ENCODE measurements at regions not wholly inside any gene's neighbourhood (a gene's known extent, or its start where the extent isn't known, plus 50 kb on each side); places are given as distances from the start of the nearest gene placed in this dataset.
"Not testable (repeated sequence)": the region's sequence is repeated elsewhere in the genome, so short reads cannot be mapped to it uniquely, and the experiment has no call there.

GRCh38 chr3:28042707-28043106, 198.7 kb upstream of the CMC1 start:
- intact Hi-C loops (cut with DNase I): no loop called here
- H3K9me3 ChIP-seq (ENCODE audit: control insufficient read depth, low read length): no peaks in the 10 kb centered on the region
- H3K4me3 ChIP-seq (ENCODE audit: low read length in 2 of 2): no peak overlapping the region
- ATAC-seq (ENCODE audit: low FRiP score) (no peak), DNase-seq (no peak)
- H3K4me1 ChIP-seq (ENCODE audit: control insufficient read depth in 1 of 2, insufficient read depth in 2 of 2, low read length in 2 of 2): no peaks in the 10 kb centered on the region
- H3K27me3 ChIP-seq (ENCODE audit: control insufficient read depth in 1 of 2, insufficient read depth in 2 of 2, low read length in 1 of 2): no peaks in the 10 kb centered on the region
- WGBS, 2 donors: 69 to 89% methylated on average over 1 of the region's 1 CpG
- H3K36me3 ChIP-seq (ENCODE audit: control insufficient read depth in 1 of 2, insufficient read depth in 2 of 2, low read length in 1 of 2): no peaks in the 10 kb centered on the region
- no peak overlapping the region for H3K27ac ChIP-seq (ENCODE audit: low read depth in 1 of 2, low read length in 2 of 2)

DNA sequence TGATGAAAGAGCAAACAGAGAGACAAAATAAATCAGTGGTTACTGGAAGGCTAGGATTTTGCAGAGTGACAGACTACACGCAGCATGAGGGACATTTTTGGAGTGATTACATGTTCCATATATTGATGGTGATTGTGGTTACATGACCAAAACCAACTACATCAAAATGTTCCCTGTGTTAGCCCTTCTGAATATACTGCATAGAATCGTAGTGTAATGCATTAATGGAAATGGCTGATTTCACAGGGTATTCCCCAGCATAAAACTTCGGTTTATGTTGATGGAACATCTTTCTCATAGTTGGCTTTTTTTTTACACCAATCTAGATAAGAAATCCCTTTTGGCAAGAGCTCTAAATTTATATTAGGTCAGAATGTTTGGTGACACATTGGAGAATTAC, 191.3 kb upstream of the CMC1 start:
- ATAC-seq (ENCODE audit: low FRiP score): no peak
- no peak for DNase-seq
- no peak overlapping the region for H3K27ac ChIP-seq (ENCODE audit: low read depth in 1 of 2, low read length in 2 of 2)
- WGBS, 2 donors: 67 to 68% methylated on average over 3 of the region's 3 CpGs
- H3K36me3 ChIP-seq (ENCODE audit: control insufficient read depth in 1 of 2, insufficient read depth in 2 of 2, low read length in 1 of 2): no peaks in the 10 kb centered on the region
- no peak overlapping the region for H3K4me3 ChIP-seq (ENCODE audit: low read length in 2 of 2)
- intact Hi-C loops (cut with DNase I): no loop called here
- H3K4me1 ChIP-seq (ENCODE audit: control insufficient read depth in 1 of 2, insufficient read depth in 2 of 2, low read length in 2 of 2): no peaks in the 10 kb centered on the region
- H3K9me3 ChIP-seq (ENCODE audit: control insufficient read depth, low read length): no peaks in the 10 kb centered on the region
- no peaks in the 10 kb centered on the region for H3K27me3 ChIP-seq (ENCODE audit: control insufficient read depth in 1 of 2, insufficient read depth in 2 of 2, low read length in 1 of 2)

DNA sequence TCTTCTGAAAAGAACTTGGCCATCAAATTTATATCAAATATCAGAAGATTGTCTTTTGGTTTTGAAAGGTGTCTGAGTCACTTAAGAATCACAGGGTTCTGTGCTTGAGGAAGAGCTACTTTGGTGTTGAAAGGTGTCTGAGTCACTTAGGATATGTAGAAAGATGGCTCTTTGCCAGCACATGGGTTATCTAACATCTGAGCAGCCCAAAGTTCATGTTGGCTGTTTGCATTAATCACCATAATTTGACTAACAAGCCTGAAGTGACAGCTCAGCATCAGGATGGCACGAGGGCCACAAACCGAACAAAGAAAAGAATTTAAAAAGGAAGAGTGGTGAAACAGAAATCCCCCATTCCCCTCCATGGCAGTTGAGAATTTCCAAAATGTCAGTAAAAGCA, 190.5 kb upstream of the CMC1 start:
- Histone ChIP-seq H3K4me1 (ENCODE audit: control insufficient read depth in 1 of 2, insufficient read depth in 2 of 2, low read length in 2 of 2) (no peaks in the 10 kb centered on the region), H3K27me3 (ENCODE audit: control insufficient read depth in 1 of 2, insufficient read depth in 2 of 2, low read length in 1 of 2) (no peaks in the 10 kb centered on the region), H3K9me3 (ENCODE audit: control insufficient read depth, low read length) (no peaks in the 10 kb centered on the region), H3K27ac (ENCODE audit: low read depth in 1 of 2, low read length in 2 of 2) (no peak overlapping the region), H3K36me3 (ENCODE audit: control insufficient read depth in 1 of 2, insufficient read depth in 2 of 2, low read length in 1 of 2) (no peaks in the 10 kb centered on the region), H3K4me3 (ENCODE audit: low read length in 2 of 2) (no peak overlapping the region)
- 85 to 86% methylated on average over 2 of the region's 2 CpGs for WGBS, 2 donors
- intact Hi-C loops (cut with DNase I): no loop called here
- DNase-seq: no peak
- ATAC-seq (ENCODE audit: low FRiP score): no peak

GRCh38 chr3:28053759-28054158, 187.7 kb upstream of the CMC1 start:
- no peak overlapping the region for H3K27ac ChIP-seq (ENCODE audit: low read depth in 1 of 2, low read length in 2 of 2)
- no peaks in the 10 kb centered on the region for H3K27me3 ChIP-seq (ENCODE audit: control insufficient read depth in 1 of 2, insufficient read depth in 2 of 2, low read length in 1 of 2)
- no peak overlapping the region for H3K4me3 ChIP-seq (ENCODE audit: low read length in 2 of 2)
- 39 to 46% methylated on average over 1 of the region's 1 CpG for WGBS, 2 donors
- DNase-seq: no peak
- H3K4me1 ChIP-seq (ENCODE audit: control insufficient read depth in 1 of 2, insufficient read depth in 2 of 2, low read length in 2 of 2): no peaks in the 10 kb centered on the region
- intact Hi-C loops (cut with DNase I): no loop called here
- no peaks in the 10 kb centered on the region for H3K9me3 ChIP-seq (ENCODE audit: control insufficient read depth, low read length)
- no peak for ATAC-seq (ENCODE audit: low FRiP score)
- no peaks in the 10 kb centered on the region for H3K36me3 ChIP-seq (ENCODE audit: control insufficient read depth in 1 of 2, insufficient read depth in 2 of 2, low read length in 1 of 2)

DNA sequence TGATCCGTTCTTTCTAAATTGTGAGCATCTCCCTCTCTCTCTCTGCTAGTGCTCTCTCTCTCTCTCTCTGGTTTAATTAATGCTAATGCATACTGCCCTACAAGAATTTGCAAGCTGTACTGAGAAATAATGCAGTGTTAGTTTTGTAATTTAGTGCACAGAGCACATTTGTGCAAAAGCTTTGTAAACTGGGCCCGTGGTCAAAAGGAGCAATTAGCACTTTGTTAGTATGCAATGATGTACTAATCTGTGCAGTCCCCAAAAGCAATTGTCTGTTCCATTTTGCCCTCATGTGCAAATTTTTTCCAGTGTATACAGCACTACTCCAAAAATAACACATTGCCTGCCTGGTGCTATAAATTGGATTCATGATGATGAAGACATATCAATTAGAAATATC, 184.6 kb upstream of the CMC1 start:
- ATAC-seq (ENCODE audit: low FRiP score): no peak
- no peak for DNase-seq
- no peaks in the 10 kb centered on the region for H3K4me1 ChIP-seq (ENCODE audit: control insufficient read depth in 1 of 2, insufficient read depth in 2 of 2, low read length in 2 of 2)
- no peaks in the 10 kb centered on the region for H3K9me3 ChIP-seq (ENCODE audit: control insufficient read depth, low read length)
- no peaks in the 10 kb centered on the region for H3K27me3 ChIP-seq (ENCODE audit: control insufficient read depth in 1 of 2, insufficient read depth in 2 of 2, low read length in 1 of 2)
- 71 to 81% methylated on average over 2 of the region's 2 CpGs for WGBS, 2 donors
- no peaks in the 10 kb centered on the region for H3K36me3 ChIP-seq (ENCODE audit: control insufficient read depth in 1 of 2, insufficient read depth in 2 of 2, low read length in 1 of 2)
- intact Hi-C loops (cut with DNase I): no loop called here
- no peak overlapping the region for H3K4me3 ChIP-seq (ENCODE audit: low read length in 2 of 2)
- H3K27ac ChIP-seq (ENCODE audit: low read depth in 1 of 2, low read length in 2 of 2): no peak overlapping the region

DNA sequence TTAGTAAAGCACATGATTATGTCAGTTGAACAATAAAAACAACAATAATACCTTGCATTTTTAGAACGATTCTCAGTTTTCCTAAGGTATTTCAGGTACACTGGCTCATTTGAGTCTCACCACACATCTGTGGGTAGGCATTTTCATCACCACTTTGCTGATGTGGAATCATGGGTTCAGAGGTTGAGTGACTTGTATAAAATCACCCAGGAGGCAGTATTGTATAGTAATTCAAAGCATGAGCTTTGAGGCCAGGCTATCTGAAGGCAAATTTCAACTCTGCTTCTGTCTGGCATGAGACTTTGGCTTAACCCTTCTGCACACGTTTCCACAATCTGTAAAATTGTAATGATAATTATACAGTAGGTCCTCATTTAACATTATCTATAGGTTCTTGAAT, 183.9 kb upstream of the CMC1 start:
- Histone ChIP-seq H3K27ac (ENCODE audit: low read depth in 1 of 2, low read length in 2 of 2) (no peak overlapping the region), H3K27me3 (ENCODE audit: control insufficient read depth in 1 of 2, insufficient read depth in 2 of 2, low read length in 1 of 2) (no peaks in the 10 kb centered on the region), H3K4me1 (ENCODE audit: control insufficient read depth in 1 of 2, insufficient read depth in 2 of 2, low read length in 2 of 2) (no peaks in the 10 kb centered on the region), H3K36me3 (ENCODE audit: control insufficient read depth in 1 of 2, insufficient read depth in 2 of 2, low read length in 1 of 2) (no peaks in the 10 kb centered on the region), H3K9me3 (ENCODE audit: control insufficient read depth, low read length) (no peaks in the 10 kb centered on the region), H3K4me3 (ENCODE audit: low read length in 2 of 2) (no peak overlapping the region)
- DNase-seq (no peak), ATAC-seq (ENCODE audit: low FRiP score) (no peak)
- intact Hi-C loops (cut with DNase I): no loop called here
- WGBS, 2 donors: 59 to 61% methylated on average over 2 of the region's 2 CpGs

DNA sequence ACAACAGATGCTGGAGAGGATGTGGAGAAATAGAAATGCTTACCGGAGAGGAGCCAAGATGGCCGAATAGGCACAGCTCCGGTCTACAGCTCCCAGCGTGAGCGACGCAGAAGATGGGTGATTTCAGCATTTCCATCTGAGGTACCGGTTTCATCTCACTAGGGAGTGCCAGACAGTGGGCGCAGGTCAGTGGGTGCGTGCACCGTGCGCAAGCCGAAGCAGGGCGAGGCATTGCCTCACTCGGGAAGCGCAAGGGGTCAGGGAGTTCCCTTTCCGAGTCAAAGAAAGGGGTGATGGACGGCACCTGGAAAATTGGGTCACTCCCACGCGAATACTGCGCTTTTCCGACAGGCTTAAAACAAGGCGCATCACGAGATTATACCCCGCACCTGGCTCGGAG, 182.2 kb upstream of the CMC1 start:
- H3K27ac ChIP-seq (ENCODE audit: low read depth in 1 of 2, low read length in 2 of 2); H3K4me1 ChIP-seq (ENCODE audit: control insufficient read depth in 1 of 2, insufficient read depth in 2 of 2, low read length in 2 of 2); H3K36me3 ChIP-seq (ENCODE audit: control insufficient read depth in 1 of 2, insufficient read depth in 2 of 2, low read length in 1 of 2); H3K9me3 ChIP-seq (ENCODE audit: control insufficient read depth, low read length); ATAC-seq (ENCODE audit: low FRiP score); DNase-seq; H3K27me3 ChIP-seq (ENCODE audit: control insufficient read depth in 1 of 2, insufficient read depth in 2 of 2, low read length in 1 of 2); H3K4me3 ChIP-seq (ENCODE audit: low read length in 2 of 2); intact Hi-C loops (cut with DNase I): not testable (repeated sequence)
- 91 to 92% methylated on average over 25 of the region's 25 CpGs for WGBS, 2 donors

- WGBS, 2 donors: 94 to 96% methylated on average over 5 of the region's 5 CpGs
- intact Hi-C loops (cut with DNase I): no loop called here
- Histone ChIP-seq H3K4me1 (ENCODE audit: control insufficient read depth in 1 of 2, insufficient read depth in 2 of 2, low read length in 2 of 2) (no peaks in the 10 kb centered on the region), H3K9me3 (ENCODE audit: control insufficient read depth, low read length) (peaks cover 6% of the 10 kb centered on the region), H3K4me3 (ENCODE audit: low read length in 2 of 2) (no peak overlapping the region), H3K36me3 (ENCODE audit: control insufficient read depth in 1 of 2, insufficient read depth in 2 of 2, low read length in 1 of 2) (no peaks in the 10 kb centered on the region), H3K27ac (ENCODE audit: low read depth in 1 of 2, low read length in 2 of 2) (no peak overlapping the region), H3K27me3 (ENCODE audit: control insufficient read depth in 1 of 2, insufficient read depth in 2 of 2, low read length in 1 of 2) (no peaks in the 10 kb centered on the region)
- DNase-seq: no peak
- no peak for ATAC-seq (ENCODE audit: low FRiP score)
These were observed 175.4 kb upstream of the CMC1 start for GRCh38 chr3:28066020-28066419.

DNA sequence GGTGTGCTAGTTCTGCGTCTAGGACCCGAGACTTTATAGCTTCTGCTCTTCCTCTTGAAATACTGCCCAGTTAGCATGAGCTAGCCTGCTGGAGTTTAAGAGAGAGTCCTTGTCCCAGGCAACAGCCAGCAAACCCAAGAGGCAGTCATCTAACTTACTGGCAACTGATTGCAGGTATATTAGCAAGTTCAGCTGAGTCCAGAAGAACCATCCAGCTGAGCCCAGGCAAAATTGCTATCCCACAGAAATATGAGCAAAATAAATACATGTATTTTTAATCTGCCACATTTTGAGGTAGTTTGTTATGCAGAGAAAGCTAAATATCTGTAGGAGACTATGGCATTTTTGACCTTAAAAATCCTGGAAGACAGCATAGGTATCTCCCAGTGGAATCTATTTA, 174.4 kb upstream of the CMC1 start:
- intact Hi-C loops (cut with DNase I): no loop called here
- no peak overlapping the region for H3K27ac ChIP-seq (ENCODE audit: low read depth in 1 of 2, low read length in 2 of 2)
- no peaks in the 10 kb centered on the region for H3K4me1 ChIP-seq (ENCODE audit: control insufficient read depth in 1 of 2, insufficient read depth in 2 of 2, low read length in 2 of 2)
- H3K9me3 ChIP-seq (ENCODE audit: control insufficient read depth, low read length): peaks cover 6% of the 10 kb centered on the region
- DNase-seq: no peak
- no peak for ATAC-seq (ENCODE audit: low FRiP score)
- 91 to 93% methylated on average over 2 of the region's 2 CpGs for WGBS, 2 donors
- H3K36me3 ChIP-seq (ENCODE audit: control insufficient read depth in 1 of 2, insufficient read depth in 2 of 2, low read length in 1 of 2): no peaks in the 10 kb centered on the region
- no peak overlapping the region for H3K4me3 ChIP-seq (ENCODE audit: low read length in 2 of 2)
- H3K27me3 ChIP-seq (ENCODE audit: control insufficient read depth in 1 of 2, insufficient read depth in 2 of 2, low read length in 1 of 2): no peaks in the 10 kb centered on the region

All from aorta (tissue), 5 donors.